ENCODE measurements at regions not wholly inside any gene's neighbourhood (a gene's known extent, or its start where the extent isn't known, plus 50 kb on each side); places are given as distances from the start of the nearest gene placed in this dataset.

DNA sequence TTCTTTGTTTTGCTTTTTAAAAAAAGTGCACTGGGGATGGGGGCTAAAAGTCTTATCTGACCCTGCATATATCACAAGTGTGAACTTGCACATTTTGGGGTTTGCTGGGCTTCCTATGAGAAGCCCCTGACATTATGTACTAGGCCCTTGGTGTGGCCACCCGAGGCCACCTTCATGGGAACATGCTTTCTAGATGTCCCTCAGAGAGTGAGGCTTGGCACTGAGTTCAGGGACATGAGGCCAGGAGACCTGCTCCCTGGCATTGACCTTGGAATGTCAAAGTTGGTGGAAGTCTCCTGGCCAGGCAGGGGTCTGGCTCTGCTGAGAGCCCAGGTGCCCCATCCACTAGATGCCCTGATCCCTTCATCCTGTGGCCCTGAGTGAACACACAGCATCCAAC, 536.2 kb downstream of the TCERG1L start:
- peaks cover 0 to 5% (median 3%) of the 10 kb centered on the region in 3 donors for H3K27me3 ChIP-seq (ENCODE audit: control insufficient read depth in 3 of 3, insufficient read depth in 3 of 3, low read length in 2 of 3)
- H3K36me3 ChIP-seq (ENCODE audit: control insufficient read depth in 4 of 4, insufficient read depth in 4 of 4, low read length in 4 of 4) = no peaks in the 10 kb centered on the region
- TF ChIP-seq, protein P1, sequence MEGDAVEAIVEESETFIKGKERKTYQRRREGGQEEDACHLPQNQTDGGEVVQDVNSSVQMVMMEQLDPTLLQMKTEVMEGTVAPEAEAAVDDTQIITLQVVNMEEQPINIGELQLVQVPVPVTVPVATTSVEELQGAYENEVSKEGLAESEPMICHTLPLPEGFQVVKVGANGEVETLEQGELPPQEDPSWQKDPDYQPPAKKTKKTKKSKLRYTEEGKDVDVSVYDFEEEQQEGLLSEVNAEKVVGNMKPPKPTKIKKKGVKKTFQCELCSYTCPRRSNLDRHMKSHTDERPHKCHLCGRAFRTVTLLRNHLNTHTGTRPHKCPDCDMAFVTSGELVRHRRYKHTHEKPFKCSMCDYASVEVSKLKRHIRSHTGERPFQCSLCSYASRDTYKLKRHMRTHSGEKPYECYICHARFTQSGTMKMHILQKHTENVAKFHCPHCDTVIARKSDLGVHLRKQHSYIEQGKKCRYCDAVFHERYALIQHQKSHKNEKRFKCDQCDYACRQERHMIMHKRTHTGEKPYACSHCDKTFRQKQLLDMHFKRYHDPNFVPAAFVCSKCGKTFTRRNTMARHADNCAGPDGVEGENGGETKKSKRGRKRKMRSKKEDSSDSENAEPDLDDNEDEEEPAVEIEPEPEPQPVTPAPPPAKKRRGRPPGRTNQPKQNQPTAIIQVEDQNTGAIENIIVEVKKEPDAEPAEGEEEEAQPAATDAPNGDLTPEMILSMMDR (IDR thresholded peaks at IDR 0.05; ENCODE audit: control extremely low read depth, extremely low read depth) = no peak
- no peak for ATAC-seq (ENCODE audit: insufficient read depth, low FRiP score)
- H3K9me3 ChIP-seq (ENCODE audit: control insufficient read depth in 4 of 4, insufficient read depth in 3 of 4, low read length in 3 of 4) = peaks cover 0 to 3% (median 0%) of the 10 kb centered on the region in 4 donors
- no peak overlapping the region for H3K9ac ChIP-seq (ENCODE audit: insufficient read depth in 1 of 2, low read length in 2 of 2)
- no peak for DNase-seq
- H3K4me3 ChIP-seq = no peak overlapping the region
- H3K27ac ChIP-seq (ENCODE audit: low read depth in 1 of 2, low read length in 1 of 2) = no peak overlapping the region
- H3K4me1 ChIP-seq (ENCODE audit: control insufficient read depth in 5 of 5, insufficient read depth in 5 of 5, low read length in 5 of 5) = no peaks in the 10 kb centered on the region
- 74 to 76% methylated on average over 1 of the region's 1 CpG for WGBS, 2 donors

DNA sequence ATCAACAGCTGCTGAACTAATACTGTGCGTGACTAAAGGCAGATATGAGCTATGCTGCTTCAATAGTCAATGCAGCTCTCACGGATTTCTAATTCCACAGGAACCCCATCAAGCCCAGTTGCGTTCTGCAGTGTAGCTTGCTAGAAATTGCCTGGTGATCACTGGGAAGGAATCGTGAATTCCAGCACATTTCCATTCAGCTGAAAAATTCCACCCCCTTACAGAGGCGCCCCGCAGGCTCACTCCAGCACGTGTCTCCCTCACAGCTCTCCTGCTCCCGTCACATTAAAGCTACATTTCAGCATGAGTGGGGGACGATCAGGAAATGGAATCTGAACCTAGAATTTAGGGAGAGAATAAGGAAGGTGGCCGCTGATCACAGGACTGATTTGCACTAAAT, 534.8 kb downstream of the TCERG1L start:
- Histone ChIP-seq H3K9ac (ENCODE audit: insufficient read depth in 1 of 2, low read length in 2 of 2) (no peak overlapping the region), H3K36me3 (ENCODE audit: control insufficient read depth in 4 of 4, insufficient read depth in 4 of 4, low read length in 4 of 4) (no peaks in the 10 kb centered on the region), H3K4me3 (no peak overlapping the region), H3K27ac (ENCODE audit: low read depth in 1 of 2, low read length in 1 of 2) (no peak overlapping the region), H3K4me1 (ENCODE audit: control insufficient read depth in 5 of 5, insufficient read depth in 5 of 5, low read length in 5 of 5) (no peaks in the 10 kb centered on the region), H3K9me3 (ENCODE audit: control insufficient read depth in 4 of 4, insufficient read depth in 3 of 4, low read length in 3 of 4) (peaks cover 0 to 3% (median 0%) of the 10 kb centered on the region in 4 donors), H3K27me3 (ENCODE audit: control insufficient read depth in 3 of 3, insufficient read depth in 3 of 3, low read length in 2 of 3) (peaks cover 0 to 5% (median 3%) of the 10 kb centered on the region in 3 donors)
- 71 to 81% methylated on average over 10 of the region's 10 CpGs for WGBS, 2 donors
- DNase-seq (peak in 1 of 3 donors; percentile 7), ATAC-seq (ENCODE audit: insufficient read depth, low FRiP score) (no peak)
- TF ChIP-seq, protein P1 (IDR thresholded peaks at IDR 0.05; ENCODE audit: control extremely low read depth, extremely low read depth) = no peak

DNA sequence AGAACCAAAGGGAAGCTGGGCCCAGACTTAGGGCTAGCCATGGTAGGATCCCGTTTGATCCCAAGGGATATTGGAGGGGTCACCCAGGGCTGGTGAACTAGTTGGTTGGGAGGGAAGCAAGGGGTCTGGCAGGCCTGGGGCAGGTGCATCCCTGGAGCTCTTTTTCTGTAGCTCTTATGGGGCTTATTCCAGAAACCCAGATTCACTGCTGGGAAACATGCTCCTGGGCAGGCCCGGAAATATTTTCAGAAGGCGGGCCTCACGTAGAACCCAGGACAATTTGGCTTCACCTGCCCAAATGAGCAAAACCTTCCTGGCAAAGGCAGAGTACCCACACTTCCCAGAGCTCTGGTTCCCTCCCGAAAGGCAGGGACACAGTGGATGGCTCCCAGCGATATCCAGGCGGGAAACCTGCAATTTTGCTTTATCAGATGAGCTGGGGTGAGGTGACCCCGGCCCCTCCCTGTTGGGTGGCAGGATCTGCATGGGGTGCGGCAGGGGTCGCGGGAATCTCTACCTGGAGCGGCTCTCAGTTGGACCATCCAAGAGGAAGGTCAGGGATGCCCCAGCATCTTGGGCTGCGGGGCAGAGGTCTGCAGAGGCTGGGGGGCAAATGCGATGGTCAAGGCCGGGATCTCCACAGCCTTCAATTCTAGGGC, 533.9 kb downstream of the TCERG1L start:
- peaks cover 0 to 5% (median 3%) of the 10 kb centered on the region in 3 donors for H3K27me3 ChIP-seq (ENCODE audit: control insufficient read depth in 3 of 3, insufficient read depth in 3 of 3, low read length in 2 of 3)
- H3K4me1 ChIP-seq (ENCODE audit: control insufficient read depth in 5 of 5, insufficient read depth in 5 of 5, low read length in 5 of 5) = no peaks in the 10 kb centered on the region
- no peak overlapping the region for H3K4me3 ChIP-seq
- DNase-seq (peak in 1 of 3 donors; percentile 1), ATAC-seq (ENCODE audit: insufficient read depth, low FRiP score) (no peak)
- TF ChIP-seq, protein P1 (IDR thresholded peaks at IDR 0.05; ENCODE audit: control extremely low read depth, extremely low read depth) = no peak
- H3K36me3 ChIP-seq (ENCODE audit: control insufficient read depth in 4 of 4, insufficient read depth in 4 of 4, low read length in 4 of 4) = no peaks in the 10 kb centered on the region
- H3K27ac ChIP-seq (ENCODE audit: low read depth in 1 of 2, low read length in 1 of 2) = no peak overlapping the region
- peaks cover 0 to 3% (median 0%) of the 10 kb centered on the region in 4 donors for H3K9me3 ChIP-seq (ENCODE audit: control insufficient read depth in 4 of 4, insufficient read depth in 3 of 4, low read length in 3 of 4)
- 86 to 91% methylated on average over 15 of the region's 15 CpGs for WGBS, 2 donors
- H3K9ac ChIP-seq (ENCODE audit: insufficient read depth in 1 of 2, low read length in 2 of 2) = no peak overlapping the region

DNA sequence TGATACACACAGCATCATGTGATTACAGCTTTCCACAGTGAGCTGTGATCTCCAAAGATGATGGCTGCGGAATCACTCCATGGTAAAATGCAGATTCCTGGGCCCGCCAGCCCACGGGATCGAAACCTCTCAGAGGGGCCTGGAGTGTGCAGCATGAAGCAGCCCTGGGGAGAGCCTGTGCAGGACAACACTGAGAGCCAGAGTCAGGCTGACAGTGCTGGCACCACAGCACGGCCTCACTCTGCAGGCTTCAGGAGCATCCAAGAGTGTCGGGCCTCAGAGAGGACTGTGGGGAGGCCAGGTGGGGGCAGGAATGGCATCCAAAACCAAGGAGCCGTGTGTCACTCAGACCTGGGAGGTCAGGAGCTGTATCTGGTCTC, 533.4 kb downstream of the TCERG1L start:
- DNase-seq = no peak
- Histone ChIP-seq H3K27me3 (ENCODE audit: control insufficient read depth in 3 of 3, insufficient read depth in 3 of 3, low read length in 2 of 3) (peaks cover 0 to 5% (median 3%) of the 10 kb centered on the region in 3 donors), H3K9ac (ENCODE audit: insufficient read depth in 1 of 2, low read length in 2 of 2) (no peak overlapping the region), H3K4me1 (ENCODE audit: control insufficient read depth in 5 of 5, insufficient read depth in 5 of 5, low read length in 5 of 5) (no peaks in the 10 kb centered on the region), H3K4me3 (no peak overlapping the region), H3K27ac (ENCODE audit: low read depth in 1 of 2, low read length in 1 of 2) (no peak overlapping the region), H3K36me3 (ENCODE audit: control insufficient read depth in 4 of 4, insufficient read depth in 4 of 4, low read length in 4 of 4) (no peaks in the 10 kb centered on the region), H3K9me3 (ENCODE audit: control insufficient read depth in 4 of 4, insufficient read depth in 3 of 4, low read length in 3 of 4) (peaks cover 0 to 3% (median 0%) of the 10 kb centered on the region in 4 donors)
- 83 to 93% methylated on average over 7 of the region's 7 CpGs for WGBS, 2 donors
- TF ChIP-seq, protein P1 (IDR thresholded peaks at IDR 0.05; ENCODE audit: control extremely low read depth, extremely low read depth) = no peak
- no peak for ATAC-seq (ENCODE audit: insufficient read depth, low FRiP score)
